GM10266 (cell line): ENCODE measurements at regions not wholly inside any gene's neighbourhood (a gene's known extent, or its start where the extent isn't known, plus 50 kb on each side); places are given as distances from the start of the nearest gene placed in this dataset.

Experiments
- DNase-seq: peaks from one replicate; pipeline ENCODE4 v3.0.0; 2012; ENCODE audit errors: extremely low spot score
- CTCF ChIP-seq: IDR thresholded peaks from 2 replicates; pipeline ENCODE4 v1.5.1; 2012; ENCODE audit warnings: mild to moderate bottlenecking, low read depth; ENCODE audit not compliant: control insufficient read depth, insufficient read depth; ENCODE audit errors: missing control alignments

- no peak for DNase-seq
- TF ChIP-seq CTCF, result no peak
Observed at GRCh38 chr16:85461022-85461813, 151.9 kb upstream of the GSE1 start.

GRCh38 chr16:85461814-85462713 lies 151.1 kb upstream of the GSE1 start:
- DNase-seq, result no peak
- no peak for TF ChIP-seq CTCF

- no peak for DNase-seq
Observed at GRCh38 chr16:85462714-85463611, 150.2 kb upstream of the GSE1 start.

GRCh38 chr16:85463672-85464382 lies 149.3 kb upstream of the GSE1 start:
- no peak for DNase-seq
- no peak for TF ChIP-seq CTCF

More at GRCh38 chr16:85462714-85463611, 150.2 kb upstream of the GSE1 start:
- no peak for TF ChIP-seq CTCF

- TF ChIP-seq CTCF, result no peak
- no peak for DNase-seq
Observed at GRCh38 chr16:85464383-85465305, 148.5 kb upstream of the GSE1 start.
